ENCODE measurements at regions not wholly inside any gene's neighbourhood (a gene's known extent, or its start where the extent isn't known, plus 50 kb on each side); places are given as distances from the start of the nearest gene placed in this dataset.
"Not testable (repeated sequence)": the region's sequence is repeated elsewhere in the genome, so short reads cannot be mapped to it uniquely, and the experiment has no call there.

- TF ChIP-seq CTCF (conservative IDR thresholded peaks at IDR 0.05 in 1 of 2, IDR thresholded peaks at IDR 0.05 in 1 of 2; ENCODE audit: low read depth in 1 of 2, low read length in 2 of 2); EZH2 (IDR thresholded peaks at IDR 0.05; ENCODE audit: low read length, missing control alignments): not testable (repeated sequence)
Observed at GRCh38 chr4:72632253-72632652, 63.2 kb upstream of the ADAMTS3 start.
